ENCODE measurements at regions not wholly inside any gene's neighbourhood (a gene's known extent, or its start where the extent isn't known, plus 50 kb on each side); places are given as distances from the start of the nearest gene placed in this dataset.

- H4K20me1 ChIP-seq (ENCODE audit: insufficient read depth, low read length, poor library complexity, severe bottlenecking) = no peaks in the 10 kb centered on the region
- TF ChIP-seq EZH2phosphoT487 (IDR thresholded peaks at IDR 0.05; ENCODE audit: borderline replicate concordance) = no peak
- no peak for TF ChIP-seq CTCF (conservative IDR thresholded peaks at IDR 0.05; ENCODE audit: low read length)
- H3K9ac ChIP-seq (ENCODE audit: low read depth, low read length, poor library complexity, severe bottlenecking) = no peak overlapping the region
- no peaks in the 10 kb centered on the region for H3K4me1 ChIP-seq (ENCODE audit: insufficient read depth, low read length, poor library complexity, severe bottlenecking)
- no peaks in the 10 kb centered on the region for H3F3A ChIP-seq (ENCODE audit: low read depth)
- no peak overlapping the region for H3K4me2 ChIP-seq (ENCODE audit: low read depth, low read length, poor library complexity, severe bottlenecking)
- H3K9me3 ChIP-seq (ENCODE audit: insufficient read depth, low read depth, low read length) = no peaks in the 10 kb centered on the region
- H3K4me3 ChIP-seq (ENCODE audit: low read length, poor library complexity, severe bottlenecking) = no peak overlapping the region
- H3K27me3 ChIP-seq (ENCODE audit: insufficient read depth, low read length, poor library complexity, severe bottlenecking) = no peaks in the 10 kb centered on the region
- no peak overlapping the region for H2AFZ ChIP-seq (ENCODE audit: low read length)
- no peaks in the 10 kb centered on the region for H3K9me2 ChIP-seq (replicated peaks; ENCODE audit: low read depth, low read length)
- H3K36me3 ChIP-seq (ENCODE audit: insufficient read depth, low read length) = no peaks in the 10 kb centered on the region
- H3K79me2 ChIP-seq (ENCODE audit: insufficient read depth, low read length) = no peaks in the 10 kb centered on the region
Measured at GRCh38 chr3:107323723-107324122, 53.5 kb upstream of the CCDC54 start.

- Histone ChIP-seq H3K4me1 (ENCODE audit: insufficient read depth, low read length, poor library complexity, severe bottlenecking) (no peaks in the 10 kb centered on the region), H3K36me3 (ENCODE audit: insufficient read depth, low read length) (no peaks in the 10 kb centered on the region), H4K20me1 (ENCODE audit: insufficient read depth, low read length, poor library complexity, severe bottlenecking) (no peaks in the 10 kb centered on the region), H3F3A (ENCODE audit: low read depth) (no peaks in the 10 kb centered on the region), H3K4me3 (ENCODE audit: low read length, poor library complexity, severe bottlenecking) (no peak overlapping the region), H3K27me3 (ENCODE audit: insufficient read depth, low read length, poor library complexity, severe bottlenecking) (no peaks in the 10 kb centered on the region), H3K79me2 (ENCODE audit: insufficient read depth, low read length) (no peaks in the 10 kb centered on the region), H3K9me2 (replicated peaks; ENCODE audit: low read depth, low read length) (0 out of 2 replicates have a peak, but pooled peaks cover 5% of the 10 kb centered on the region), H3K4me2 (ENCODE audit: low read depth, low read length, poor library complexity, severe bottlenecking) (no peak overlapping the region), H3K9ac (ENCODE audit: low read depth, low read length, poor library complexity, severe bottlenecking) (no peak overlapping the region), H2AFZ (ENCODE audit: low read length) (no peak overlapping the region), H3K9me3 (ENCODE audit: insufficient read depth, low read depth, low read length) (no peaks in the 10 kb centered on the region)
- TF ChIP-seq CTCF (conservative IDR thresholded peaks at IDR 0.05; ENCODE audit: low read length) (no peak), EZH2phosphoT487 (IDR thresholded peaks at IDR 0.05; ENCODE audit: borderline replicate concordance) (no peak)
Measured at GRCh38 chr3:107325446-107325845, 51.8 kb upstream of the CCDC54 start.
